NCI-H526 treated with DMSO at 0.1 percent for 48 hours (cell line): ENCODE measurements at regions not wholly inside any gene's neighbourhood (a gene's known extent, or its start where the extent isn't known, plus 50 kb on each side); places are given as distances from the start of the nearest gene placed in this dataset.

Experiments
- DNase-seq: peaks from one replicate; lab custom pipeline; 2025; lab: John Stamatoyannopoulos, UW

DNA sequence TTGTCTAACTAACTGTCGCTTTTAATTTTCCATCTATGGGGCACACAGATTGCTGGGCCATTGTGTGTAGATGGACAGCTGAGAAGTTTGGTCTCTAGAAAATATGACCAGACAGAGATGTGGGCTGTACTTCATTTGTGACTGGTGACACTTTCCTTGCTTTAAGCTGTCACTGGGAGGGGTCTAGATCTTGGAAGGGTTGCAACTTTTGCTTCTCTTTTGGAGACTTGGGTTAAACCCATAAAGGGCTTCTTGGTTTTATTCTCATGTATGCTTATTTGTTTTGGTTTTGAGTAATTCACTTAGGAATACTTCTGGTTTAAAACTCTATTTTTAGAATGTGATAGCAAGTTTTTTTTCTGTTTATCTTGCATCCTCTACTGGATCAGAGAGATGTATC is 80.2 kb downstream of the ETS2 start:
- no peak for DNase-seq

DNA sequence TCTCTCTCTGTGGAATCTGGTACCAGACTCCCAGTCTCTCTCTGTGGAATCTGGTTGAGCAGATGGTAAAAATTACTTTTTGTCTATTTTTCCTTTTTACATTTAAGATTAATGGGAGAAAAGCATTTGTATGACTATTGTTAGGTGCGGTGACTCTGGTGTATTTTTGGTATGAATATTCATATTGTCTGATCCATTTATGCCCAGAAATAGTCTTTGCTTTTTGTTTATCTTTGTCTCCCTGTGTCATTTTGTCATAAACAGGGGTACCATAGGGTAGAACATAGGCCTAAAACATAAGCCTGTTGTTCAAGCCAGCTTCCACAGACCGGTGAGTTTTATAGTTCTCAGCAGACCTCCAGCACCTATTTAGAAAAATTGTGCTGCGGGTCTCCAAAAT is 78.7 kb downstream of the ETS2 start:
- no peak for DNase-seq

DNA sequence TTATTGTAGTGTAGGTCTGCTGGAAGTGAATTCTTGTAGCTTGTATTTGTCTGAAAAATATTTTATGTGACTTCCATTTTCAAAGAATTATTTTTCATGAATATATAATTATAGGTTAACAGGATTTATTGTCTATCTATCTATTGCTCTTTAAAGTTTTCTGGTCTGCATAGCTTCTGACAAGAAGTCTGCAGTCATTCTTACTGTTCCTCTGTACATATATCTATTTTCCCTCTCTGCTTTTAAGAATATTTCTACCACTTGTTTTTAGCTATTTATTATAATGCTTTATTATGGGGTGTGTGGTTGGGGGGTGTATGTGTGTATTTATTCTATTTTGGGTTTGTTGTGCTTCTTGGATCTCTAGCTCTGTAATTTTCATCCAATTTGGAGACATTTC is 77.4 kb downstream of the ETS2 start:
- no peak for DNase-seq

- DNase-seq: no peak
Measured at GRCh38 chr21:38881131-38881530, 75.4 kb downstream of the ETS2 start.

- DNase-seq: no peak
Measured at GRCh38 chr21:38880577-38880966, 74.8 kb downstream of the ETS2 start.

- DNase-seq: no peak
Measured at GRCh38 chr21:38879912-38880576, 74.3 kb downstream of the ETS2 start.

DNA sequence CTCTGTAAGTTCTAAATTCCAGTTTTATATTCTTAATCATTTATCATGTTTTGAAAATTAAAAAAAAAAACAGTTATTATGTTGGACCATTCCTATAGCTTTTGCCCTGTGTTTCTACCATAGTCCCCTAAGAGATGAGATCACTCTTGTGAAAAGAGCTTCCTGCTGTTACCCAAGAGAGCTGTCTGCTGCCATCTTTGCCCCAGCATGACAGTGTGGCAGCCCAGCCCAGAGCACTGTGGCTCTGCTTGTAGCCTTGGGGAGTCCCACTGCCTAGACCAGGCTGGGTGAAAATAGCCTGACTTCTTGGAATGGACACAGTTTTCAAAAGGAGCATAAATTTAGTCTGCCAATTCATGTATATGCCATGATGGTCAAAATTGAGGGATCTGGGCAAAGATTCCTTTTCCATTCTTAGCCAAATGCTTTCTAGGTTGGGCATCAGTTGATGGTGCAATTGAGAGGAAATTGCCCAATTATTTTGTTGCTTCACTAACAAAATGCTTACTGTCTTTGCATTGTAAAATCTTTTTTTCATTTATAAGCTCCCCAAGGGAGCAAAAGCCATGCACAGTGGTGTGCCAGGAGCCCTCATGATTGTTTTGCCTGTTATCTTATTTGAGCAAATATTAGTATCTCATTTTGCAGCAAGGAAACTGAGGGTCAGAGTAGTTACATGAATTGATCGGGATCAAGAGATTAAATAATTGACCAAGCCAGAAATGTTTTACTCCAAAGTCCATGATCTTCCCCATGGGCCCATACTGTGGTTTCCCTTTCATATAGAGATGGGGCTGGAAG is 72.8 kb downstream of the ETS2 start:
- DNase-seq: no peak

GRCh38 chr21:38875694-38876492 is 70.2 kb downstream of the ETS2 start:
- DNase-seq: no peak
